ENCODE measurements at regions not wholly inside any gene's neighbourhood (a gene's known extent, or its start where the extent isn't known, plus 50 kb on each side); places are given as distances from the start of the nearest gene placed in this dataset.
A peak's percentile ranks its signal among the peaks of the same experiment; 100 is the strongest.

GRCh38 chr12:127560041-127560478, 706.9 kb upstream of the TMEM132C start:
- TF ChIP-seq, protein P1, sequence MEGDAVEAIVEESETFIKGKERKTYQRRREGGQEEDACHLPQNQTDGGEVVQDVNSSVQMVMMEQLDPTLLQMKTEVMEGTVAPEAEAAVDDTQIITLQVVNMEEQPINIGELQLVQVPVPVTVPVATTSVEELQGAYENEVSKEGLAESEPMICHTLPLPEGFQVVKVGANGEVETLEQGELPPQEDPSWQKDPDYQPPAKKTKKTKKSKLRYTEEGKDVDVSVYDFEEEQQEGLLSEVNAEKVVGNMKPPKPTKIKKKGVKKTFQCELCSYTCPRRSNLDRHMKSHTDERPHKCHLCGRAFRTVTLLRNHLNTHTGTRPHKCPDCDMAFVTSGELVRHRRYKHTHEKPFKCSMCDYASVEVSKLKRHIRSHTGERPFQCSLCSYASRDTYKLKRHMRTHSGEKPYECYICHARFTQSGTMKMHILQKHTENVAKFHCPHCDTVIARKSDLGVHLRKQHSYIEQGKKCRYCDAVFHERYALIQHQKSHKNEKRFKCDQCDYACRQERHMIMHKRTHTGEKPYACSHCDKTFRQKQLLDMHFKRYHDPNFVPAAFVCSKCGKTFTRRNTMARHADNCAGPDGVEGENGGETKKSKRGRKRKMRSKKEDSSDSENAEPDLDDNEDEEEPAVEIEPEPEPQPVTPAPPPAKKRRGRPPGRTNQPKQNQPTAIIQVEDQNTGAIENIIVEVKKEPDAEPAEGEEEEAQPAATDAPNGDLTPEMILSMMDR (IDR thresholded peaks at IDR 0.05): peak; percentile 28
- no peak for TF ChIP-seq ZFX (IDR thresholded peaks at IDR 0.05; ENCODE audit: borderline replicate concordance)
